Neural cell (in vitro differentiated cells): ENCODE measurements at regions not wholly inside any gene's neighbourhood (a gene's known extent, or its start where the extent isn't known, plus 50 kb on each side); places are given as distances from the start of the nearest gene placed in this dataset.

Experiments used
- H2AFZ ChIP-seq: fragments of 200-600, 300-800 bp; sonication (generic), shearing (Covaris generic); 2 replicates; pipeline ENCODE4 v1.6.0; 2014; ENCODE audit warnings: low read depth, mild to moderate bottlenecking, antibody characterized with exemption, low read length, moderate library complexity
- H3F3A ChIP-seq: fragments of 200-600 bp; shearing (Covaris generic); 2 replicates; pipeline ENCODE4 v1.6.1; 2016; ENCODE audit warnings: mild to moderate bottlenecking, moderate library complexity, mixed read lengths, antibody characterized with exemption, low read length; ENCODE audit not compliant: insufficient read depth, poor library complexity, severe bottlenecking
- H3K27ac ChIP-seq: fragments of 200-600, 300-800 bp; sonication (generic), shearing (Covaris generic); 2 replicates; pipeline ENCODE4 v1.5.1; 2014; ENCODE audit warnings: mild to moderate bottlenecking, low read length, moderate library complexity
- H3K27me3 ChIP-seq: fragments of 300-800, 200-600 bp; sonication (generic), shearing (Covaris generic); 2 replicates; pipeline ENCODE4 v1.6.0; 2014; ENCODE audit warnings: mild to moderate bottlenecking, low read depth, low read length, moderate library complexity; ENCODE audit not compliant: insufficient read depth
- H3K36me3 ChIP-seq: fragments of 300-800, 200-600 bp; sonication (generic), shearing (Covaris generic); 2 replicates; pipeline ENCODE4 v1.5.1; 2014; ENCODE audit warnings: mild to moderate bottlenecking, antibody characterized with exemption, low read length, moderate library complexity; ENCODE audit not compliant: insufficient read depth
- H3K4me2 ChIP-seq: fragments of 300-800, 200-600 bp; sonication (generic), shearing (Covaris generic); 2 replicates; pipeline ENCODE4 v1.6.0; 2014; ENCODE audit warnings: mild to moderate bottlenecking, low read length
- H3K4me3 ChIP-seq: fragments of 300-800, 200-600 bp; sonication (generic), shearing (Covaris generic); 2 replicates; pipeline ENCODE4 v1.5.1; 2014; ENCODE audit warnings: mild to moderate bottlenecking, low read length, moderate library complexity
- H3K79me2 ChIP-seq: fragments of 200-600 bp; shearing (Covaris generic); replicated peaks from 2 replicates; pipeline ENCODE4 v1.6.0; 2014; ENCODE audit warnings: mild to moderate bottlenecking, low read length, moderate library complexity; ENCODE audit not compliant: insufficient read depth
- H3K9ac ChIP-seq: fragments of 300-800, 200-600 bp; sonication (generic), shearing (Covaris generic); 2 replicates; pipeline ENCODE4 v1.6.1; 2016; ENCODE audit warnings: mild to moderate bottlenecking, low read length, mixed read lengths
- H3K9me2 ChIP-seq: fragments of 200-600 bp; shearing (Covaris generic); 2 replicates; pipeline ENCODE4 v1.6.1; 2016; ENCODE audit warnings: mild to moderate bottlenecking, low read length, mixed read lengths; ENCODE audit not compliant: insufficient read depth
- H3K9me3 ChIP-seq: fragments of 200-600, 300-800 bp; sonication (generic), shearing (Covaris generic); 2 replicates; pipeline ENCODE4 v1.6.1; 2016; ENCODE audit warnings: mild to moderate bottlenecking, mixed run types, low read length, moderate library complexity, mixed read lengths
- H4K20me1 ChIP-seq: fragments of 200-600 bp; shearing (Covaris generic); 2 replicates; pipeline ENCODE4 v1.6.1; 2016; ENCODE audit warnings: mild to moderate bottlenecking, mixed run types; ENCODE audit not compliant: insufficient read depth
- EP300 ChIP-seq: fragments of 450-650 bp; conservative IDR thresholded peaks from 2 replicates; pipeline ENCODE4 v1.6.1; 2014; ENCODE audit warnings: antibody characterized with exemption, mild to moderate bottlenecking, moderate library complexity; ENCODE audit not compliant: poor library complexity, severe bottlenecking
- EZH2 ChIP-seq: fragments of 200-600, 300-800 bp; shearing (Covaris generic), sonication (generic); IDR thresholded peaks from 2 replicates; pipeline ENCODE4 v1.6.1; 2014; ENCODE audit warnings: antibody characterized with exemption, low read length, borderline replicate concordance, mild to moderate bottlenecking; ENCODE audit not compliant: insufficient read depth, poor library complexity, severe bottlenecking
- MXI1 ChIP-seq: fragments of 450-650 bp; conservative IDR thresholded peaks from 2 replicates; pipeline ENCODE4 v1.6.1; 2014; ENCODE audit warnings: antibody characterized with exemption, mild to moderate bottlenecking; ENCODE audit not compliant: poor library complexity, severe bottlenecking
- POLR2AphosphoS5 ChIP-seq: IDR thresholded peaks from 2 replicates; pipeline ENCODE4 v1.6.1; 2012
- RAD21 ChIP-seq: fragments of 450-650 bp; conservative IDR thresholded peaks from 2 replicates; pipeline ENCODE4 v1.6.1; 2014; ENCODE audit warnings: antibody characterized with exemption, mild to moderate bottlenecking, moderate library complexity
- SMC3 ChIP-seq: fragments of 450-650 bp; conservative IDR thresholded peaks from 2 replicates; pipeline ENCODE4 v1.6.1; 2014; ENCODE audit warnings: antibody characterized with exemption, mild to moderate bottlenecking, moderate library complexity; ENCODE audit not compliant: poor library complexity
- TAF1 ChIP-seq: IDR thresholded peaks from 2 replicates; pipeline ENCODE4 v1.6.1; 2012; ENCODE audit warnings: low read depth
- TF ChIP-seq, protein P1 (sequence below): fragments of 450-650 bp; IDR thresholded peaks from 2 replicates; pipeline ENCODE4 v1.5.1; 2014; ENCODE audit warnings: antibody characterized with exemption, mild to moderate bottlenecking, moderate library complexity; ENCODE audit not compliant: poor library complexity, severe bottlenecking
- TF ChIP-seq, protein P2 (sequence below): IDR thresholded peaks from 2 replicates; pipeline ENCODE4 v1.6.1; 2012; ENCODE audit warnings: borderline replicate concordance

DNA sequence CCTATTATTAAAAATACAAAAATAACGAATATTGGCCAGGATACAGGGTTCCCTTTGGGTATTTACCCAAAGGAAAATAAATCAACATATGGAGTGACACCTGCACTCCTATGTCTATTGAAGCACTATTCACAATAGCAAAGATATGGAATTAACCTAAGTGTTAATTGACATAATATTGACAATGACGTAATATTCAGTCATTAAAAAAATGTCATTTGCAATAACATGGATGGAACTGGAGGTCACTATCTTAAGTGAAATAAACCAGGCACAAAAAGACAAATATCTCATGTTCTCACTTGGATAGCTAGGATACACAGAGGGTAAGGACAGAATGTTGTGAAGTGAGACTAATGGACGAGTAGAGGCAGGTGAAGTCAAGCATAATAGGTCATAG is 326.3 kb upstream of the PTGER4 start:
- Histone ChIP-seq H2AFZ (no peak overlapping the region), H4K20me1 (no peaks in the 10 kb centered on the region), H3K27ac (no peak overlapping the region), H3K27me3 (no peaks in the 10 kb centered on the region), H3F3A (no peaks in the 10 kb centered on the region), H3K9ac (no peak overlapping the region), H3K4me3 (no peak overlapping the region), H3K4me2 (no peak overlapping the region), H3K9me2 (no peaks in the 10 kb centered on the region), H3K36me3 (no peaks in the 10 kb centered on the region), H3K9me3 (no peaks in the 10 kb centered on the region), H3K79me2 (no peaks in the 10 kb centered on the region)
- no peak for TF ChIP-seq EZH2
- TF ChIP-seq, protein P1, sequence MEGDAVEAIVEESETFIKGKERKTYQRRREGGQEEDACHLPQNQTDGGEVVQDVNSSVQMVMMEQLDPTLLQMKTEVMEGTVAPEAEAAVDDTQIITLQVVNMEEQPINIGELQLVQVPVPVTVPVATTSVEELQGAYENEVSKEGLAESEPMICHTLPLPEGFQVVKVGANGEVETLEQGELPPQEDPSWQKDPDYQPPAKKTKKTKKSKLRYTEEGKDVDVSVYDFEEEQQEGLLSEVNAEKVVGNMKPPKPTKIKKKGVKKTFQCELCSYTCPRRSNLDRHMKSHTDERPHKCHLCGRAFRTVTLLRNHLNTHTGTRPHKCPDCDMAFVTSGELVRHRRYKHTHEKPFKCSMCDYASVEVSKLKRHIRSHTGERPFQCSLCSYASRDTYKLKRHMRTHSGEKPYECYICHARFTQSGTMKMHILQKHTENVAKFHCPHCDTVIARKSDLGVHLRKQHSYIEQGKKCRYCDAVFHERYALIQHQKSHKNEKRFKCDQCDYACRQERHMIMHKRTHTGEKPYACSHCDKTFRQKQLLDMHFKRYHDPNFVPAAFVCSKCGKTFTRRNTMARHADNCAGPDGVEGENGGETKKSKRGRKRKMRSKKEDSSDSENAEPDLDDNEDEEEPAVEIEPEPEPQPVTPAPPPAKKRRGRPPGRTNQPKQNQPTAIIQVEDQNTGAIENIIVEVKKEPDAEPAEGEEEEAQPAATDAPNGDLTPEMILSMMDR: no peak
- TF ChIP-seq POLR2AphosphoS5: no peak
- TF ChIP-seq, protein P2, sequence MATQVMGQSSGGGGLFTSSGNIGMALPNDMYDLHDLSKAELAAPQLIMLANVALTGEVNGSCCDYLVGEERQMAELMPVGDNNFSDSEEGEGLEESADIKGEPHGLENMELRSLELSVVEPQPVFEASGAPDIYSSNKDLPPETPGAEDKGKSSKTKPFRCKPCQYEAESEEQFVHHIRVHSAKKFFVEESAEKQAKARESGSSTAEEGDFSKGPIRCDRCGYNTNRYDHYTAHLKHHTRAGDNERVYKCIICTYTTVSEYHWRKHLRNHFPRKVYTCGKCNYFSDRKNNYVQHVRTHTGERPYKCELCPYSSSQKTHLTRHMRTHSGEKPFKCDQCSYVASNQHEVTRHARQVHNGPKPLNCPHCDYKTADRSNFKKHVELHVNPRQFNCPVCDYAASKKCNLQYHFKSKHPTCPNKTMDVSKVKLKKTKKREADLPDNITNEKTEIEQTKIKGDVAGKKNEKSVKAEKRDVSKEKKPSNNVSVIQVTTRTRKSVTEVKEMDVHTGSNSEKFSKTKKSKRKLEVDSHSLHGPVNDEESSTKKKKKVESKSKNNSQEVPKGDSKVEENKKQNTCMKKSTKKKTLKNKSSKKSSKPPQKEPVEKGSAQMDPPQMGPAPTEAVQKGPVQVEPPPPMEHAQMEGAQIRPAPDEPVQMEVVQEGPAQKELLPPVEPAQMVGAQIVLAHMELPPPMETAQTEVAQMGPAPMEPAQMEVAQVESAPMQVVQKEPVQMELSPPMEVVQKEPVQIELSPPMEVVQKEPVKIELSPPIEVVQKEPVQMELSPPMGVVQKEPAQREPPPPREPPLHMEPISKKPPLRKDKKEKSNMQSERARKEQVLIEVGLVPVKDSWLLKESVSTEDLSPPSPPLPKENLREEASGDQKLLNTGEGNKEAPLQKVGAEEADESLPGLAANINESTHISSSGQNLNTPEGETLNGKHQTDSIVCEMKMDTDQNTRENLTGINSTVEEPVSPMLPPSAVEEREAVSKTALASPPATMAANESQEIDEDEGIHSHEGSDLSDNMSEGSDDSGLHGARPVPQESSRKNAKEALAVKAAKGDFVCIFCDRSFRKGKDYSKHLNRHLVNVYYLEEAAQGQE: no peak
- no peak for TF ChIP-seq EP300
- TF ChIP-seq MXI1: no peak
- TF ChIP-seq SMC3: no peak
- TF ChIP-seq RAD21: no peak
- TF ChIP-seq TAF1: no peak

DNA sequence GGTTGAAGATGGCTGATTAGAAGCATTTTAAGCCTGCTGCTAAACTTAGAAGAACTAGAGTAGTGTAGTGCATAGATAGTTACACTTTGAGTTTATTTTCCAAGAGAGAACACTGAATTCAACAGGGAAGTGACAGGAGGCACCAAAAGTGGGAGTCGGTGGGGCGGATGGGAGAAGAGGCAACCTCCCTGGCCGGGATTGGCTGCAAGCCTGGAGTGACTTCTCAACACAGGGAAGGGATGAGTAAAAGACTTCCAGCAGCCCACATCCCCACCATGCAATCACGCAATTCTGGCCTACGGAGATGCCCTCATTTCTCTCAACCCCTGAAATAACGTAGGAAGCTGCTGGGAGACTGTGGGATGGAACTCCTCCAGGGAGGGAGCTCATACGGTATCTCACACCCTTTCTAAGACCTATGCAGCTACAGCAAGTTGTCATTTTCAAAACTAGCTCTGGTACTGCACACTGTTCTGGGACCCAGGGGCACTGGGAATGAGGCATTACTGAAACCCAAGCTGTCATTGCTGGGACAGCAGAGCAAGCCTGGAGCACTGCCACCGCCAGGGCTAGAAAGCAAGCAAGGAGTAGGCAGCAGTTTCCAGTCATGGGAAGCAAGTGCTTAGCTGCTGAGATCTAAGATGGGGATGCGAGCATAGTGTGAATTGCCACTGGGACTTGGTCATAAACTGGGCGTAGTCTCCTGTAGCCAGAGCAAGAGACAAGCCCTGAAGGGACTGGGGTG is 331.6 kb upstream of the PTGER4 start:
- Histone ChIP-seq H2AFZ (no peak overlapping the region), H4K20me1 (no peaks in the 10 kb centered on the region), H3K9me3 (no peaks in the 10 kb centered on the region), H3K9ac (no peak overlapping the region), H3K9me2 (no peaks in the 10 kb centered on the region), H3K4me3 (no peak overlapping the region), H3K27me3 (no peaks in the 10 kb centered on the region), H3F3A (no peaks in the 10 kb centered on the region), H3K36me3 (no peaks in the 10 kb centered on the region), H3K4me2 (no peak overlapping the region), H3K27ac (no peak overlapping the region), H3K79me2 (no peaks in the 10 kb centered on the region)
- TF ChIP-seq TAF1 (no peak), POLR2AphosphoS5 (no peak), SMC3 (no peak), EZH2 (no peak), MXI1 (no peak), EP300 (no peak), RAD21 (no peak)
- TF ChIP-seq, protein P1: no peak
- TF ChIP-seq, protein P2: no peak
